IMR-90 (cell line): ENCODE measurements at regions not wholly inside any gene's neighbourhood (a gene's known extent, or its start where the extent isn't known, plus 50 kb on each side); places are given as distances from the start of the nearest gene placed in this dataset. TPM values are rescaled to one million over a fixed set of nuclear protein-coding genes. Genes with fewer than 3 reads are reported as not detected.

Experiments used
- microRNA-seq, 2 experiments: library from miRNA; stranded (forward) in 1 of 2; unstranded in 1 of 2; fragments of 10-50 nt in 1 of 2; fragments of <30 nt in 1 of 2; gene quantifications in 1 of 2; microRNA quantifications in 1 of 2; one replicate each; pipeline versions ENCODE3 to v1.1.0; 2013 to 2020; ENCODE audit not compliant: insufficient read depth in 1 of 2, insufficient read length in 1 of 2, unreplicated experiment in 1 of 2
- small RNA-seq, 5 experiments: library from RNA; depleted of rRNA; stranded (forward); fragments of <200 nt; gene quantifications; one replicate each; pipeline ENCODE3, GENCODE V24; 2012

Small RNA genes in the stretch of these regions (microRNA-seq; reads per million reads assigned to microRNA genes)
- gene RF00019 (ENCODE audit: insufficient read depth, insufficient read length) (not detected), gene RF00571 (ENCODE audit: insufficient read depth, insufficient read length) (not detected), gene RNA5SP208 (ENCODE audit: insufficient read depth, insufficient read length) (not detected), gene RNU6-280P (ENCODE audit: insufficient read depth, insufficient read length) (not detected), gene RNU7-66P (ENCODE audit: insufficient read depth, insufficient read length) (not detected)

Small RNA genes in the stretch of these regions (small RNA-seq; reads per million reads assigned to genes)
- gene RF00019 (0 reads per million in 5 experiments), gene RF00571 (0 reads per million in 5 experiments), gene RNA5SP208 (0.08 to 20.5 (median 2.4) reads per million in 5 experiments), gene RNU6-280P (0 reads per million in 5 experiments), gene RNU7-66P (0 to 2.4 (median 0) reads per million in 5 experiments)
